Transverse colon (tissue), 4 donors: ENCODE measurements at regions not wholly inside any gene's neighbourhood (a gene's known extent, or its start where the extent isn't known, plus 50 kb on each side); places are given as distances from the start of the nearest gene placed in this dataset.

Source experiments
- EP300 ChIP-seq: sonication (generic); formaldehyde crosslinking; IDR thresholded peaks from one replicate; pipeline ENCODE4 v1.6.1; 2017; ENCODE audit warnings: antibody characterized with exemption, low read depth
- POLR2A ChIP-seq: fragments of 450-650 bp; IDR thresholded peaks from one replicate; pipeline ENCODE4 v1.6.1; 2016; ENCODE audit warnings: antibody characterized with exemption, mild to moderate bottlenecking, moderate library complexity
- POLR2AphosphoS5 ChIP-seq, 3 donors: sonication (generic); formaldehyde crosslinking; IDR thresholded peaks; one replicate each; pipeline ENCODE4 v1.6.1; 2016; ENCODE audit warnings: antibody characterized with exemption in 3 of 3
- TF ChIP-seq, protein P1 (sequence below), 5 experiments: fragments of 200-600 bp in 3 of 5; fragments of 450-650 bp in 2 of 5; sonication (generic) in 3 of 5; IDR thresholded peaks; 1 replicate in 2 of 5; 2 replicates in 3 of 5; pipeline ENCODE4 v1.5.1; 2016 to 2017; ENCODE audit warnings: antibody characterized with exemption in 5 of 5, inconsistent platforms in 3 of 5, mild to moderate bottlenecking in 2 of 5, moderate library complexity in 1 of 5

DNA sequence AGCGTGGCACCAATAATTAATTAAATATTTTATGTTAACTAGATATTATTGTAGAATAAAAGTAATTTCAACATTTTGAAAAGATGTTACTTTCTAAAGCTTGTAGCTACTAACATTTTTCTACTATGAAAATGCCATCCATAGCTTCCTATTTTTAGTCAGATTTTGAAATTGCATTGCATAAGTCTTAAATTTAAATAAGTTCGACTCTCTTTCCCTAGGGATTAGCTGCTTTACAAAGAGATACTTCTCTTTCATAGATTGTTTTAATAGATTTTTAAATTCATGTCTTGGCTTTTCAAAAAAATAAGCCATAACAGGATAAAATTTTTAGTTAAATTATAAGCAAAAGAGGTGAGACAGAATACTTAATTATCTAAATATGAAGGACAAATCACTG is 1279.6 kb downstream of the KCNT2 start:
- TF ChIP-seq EP300: no peak
- TF ChIP-seq POLR2A: no peak
- no peak for TF ChIP-seq POLR2AphosphoS5 (IDR thresholded peaks at IDR 0.05)
- TF ChIP-seq, protein P1, sequence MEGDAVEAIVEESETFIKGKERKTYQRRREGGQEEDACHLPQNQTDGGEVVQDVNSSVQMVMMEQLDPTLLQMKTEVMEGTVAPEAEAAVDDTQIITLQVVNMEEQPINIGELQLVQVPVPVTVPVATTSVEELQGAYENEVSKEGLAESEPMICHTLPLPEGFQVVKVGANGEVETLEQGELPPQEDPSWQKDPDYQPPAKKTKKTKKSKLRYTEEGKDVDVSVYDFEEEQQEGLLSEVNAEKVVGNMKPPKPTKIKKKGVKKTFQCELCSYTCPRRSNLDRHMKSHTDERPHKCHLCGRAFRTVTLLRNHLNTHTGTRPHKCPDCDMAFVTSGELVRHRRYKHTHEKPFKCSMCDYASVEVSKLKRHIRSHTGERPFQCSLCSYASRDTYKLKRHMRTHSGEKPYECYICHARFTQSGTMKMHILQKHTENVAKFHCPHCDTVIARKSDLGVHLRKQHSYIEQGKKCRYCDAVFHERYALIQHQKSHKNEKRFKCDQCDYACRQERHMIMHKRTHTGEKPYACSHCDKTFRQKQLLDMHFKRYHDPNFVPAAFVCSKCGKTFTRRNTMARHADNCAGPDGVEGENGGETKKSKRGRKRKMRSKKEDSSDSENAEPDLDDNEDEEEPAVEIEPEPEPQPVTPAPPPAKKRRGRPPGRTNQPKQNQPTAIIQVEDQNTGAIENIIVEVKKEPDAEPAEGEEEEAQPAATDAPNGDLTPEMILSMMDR (IDR thresholded peaks at IDR 0.05): no peak
